ENCODE measurements at regions not wholly inside any gene's neighbourhood (a gene's known extent, or its start where the extent isn't known, plus 50 kb on each side); places are given as distances from the start of the nearest gene placed in this dataset.

DNA sequence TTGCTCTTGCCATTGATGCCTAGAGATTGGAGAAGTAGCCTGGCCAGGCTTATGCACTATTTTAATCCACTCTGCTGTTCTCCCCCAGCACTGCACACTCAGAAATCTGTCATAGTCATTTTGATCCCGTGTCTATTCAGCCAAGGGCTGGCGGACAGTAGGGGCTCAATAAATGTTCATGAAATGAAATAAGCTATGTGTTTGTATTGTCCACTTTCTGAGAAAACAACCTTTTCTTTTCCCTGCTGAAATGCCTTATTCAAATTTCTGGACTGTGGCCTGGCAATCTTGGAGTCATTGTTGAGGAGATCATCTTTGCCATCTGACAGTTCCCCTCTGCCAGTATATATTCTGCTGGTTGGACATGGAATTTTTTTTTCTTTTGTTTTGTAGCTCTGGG lies 550.4 kb upstream of the MAP3K7 start:
- no peak overlapping the region for H3K27ac ChIP-seq
- DNase-seq (ENCODE audit: low spot score), result no peak
- no peak overlapping the region for H3K4me3 ChIP-seq
- TF ChIP-seq, protein P1, sequence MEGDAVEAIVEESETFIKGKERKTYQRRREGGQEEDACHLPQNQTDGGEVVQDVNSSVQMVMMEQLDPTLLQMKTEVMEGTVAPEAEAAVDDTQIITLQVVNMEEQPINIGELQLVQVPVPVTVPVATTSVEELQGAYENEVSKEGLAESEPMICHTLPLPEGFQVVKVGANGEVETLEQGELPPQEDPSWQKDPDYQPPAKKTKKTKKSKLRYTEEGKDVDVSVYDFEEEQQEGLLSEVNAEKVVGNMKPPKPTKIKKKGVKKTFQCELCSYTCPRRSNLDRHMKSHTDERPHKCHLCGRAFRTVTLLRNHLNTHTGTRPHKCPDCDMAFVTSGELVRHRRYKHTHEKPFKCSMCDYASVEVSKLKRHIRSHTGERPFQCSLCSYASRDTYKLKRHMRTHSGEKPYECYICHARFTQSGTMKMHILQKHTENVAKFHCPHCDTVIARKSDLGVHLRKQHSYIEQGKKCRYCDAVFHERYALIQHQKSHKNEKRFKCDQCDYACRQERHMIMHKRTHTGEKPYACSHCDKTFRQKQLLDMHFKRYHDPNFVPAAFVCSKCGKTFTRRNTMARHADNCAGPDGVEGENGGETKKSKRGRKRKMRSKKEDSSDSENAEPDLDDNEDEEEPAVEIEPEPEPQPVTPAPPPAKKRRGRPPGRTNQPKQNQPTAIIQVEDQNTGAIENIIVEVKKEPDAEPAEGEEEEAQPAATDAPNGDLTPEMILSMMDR (IDR thresholded peaks at IDR 0.05), result no peak

DNA sequence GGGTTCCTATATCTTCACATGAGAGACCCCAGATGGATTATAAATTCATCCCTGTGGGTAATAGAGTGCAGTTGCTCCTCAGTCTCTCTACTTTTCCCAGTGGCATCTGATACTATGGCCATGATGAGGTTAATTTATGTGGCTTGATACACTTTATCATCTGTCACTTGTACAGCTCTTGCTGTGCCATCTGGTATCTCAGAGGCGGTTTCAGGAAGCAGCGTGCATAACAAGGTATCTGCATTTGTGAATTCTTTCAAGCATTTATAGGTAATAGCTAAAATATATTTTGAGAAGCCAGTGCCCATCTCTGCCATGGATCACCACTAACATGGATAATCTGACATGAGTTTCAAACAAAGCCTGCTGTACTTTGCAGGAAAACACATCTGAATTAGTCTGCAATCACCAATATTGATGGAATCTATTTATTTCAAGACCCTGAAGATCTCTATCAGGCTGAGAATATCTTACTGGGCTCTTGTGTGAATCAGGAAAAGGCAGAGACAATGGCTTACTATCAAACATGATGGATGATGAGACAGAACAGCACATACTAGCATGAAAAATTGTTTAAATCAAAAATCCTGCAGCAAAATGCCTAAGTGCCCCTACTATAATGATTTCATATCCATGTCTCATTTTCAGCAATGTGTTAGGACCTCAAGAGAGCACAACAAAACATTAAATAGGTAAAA lies 548.7 kb upstream of the MAP3K7 start:
- Histone ChIP-seq H3K27ac (no peak overlapping the region), H3K4me3 (no peak overlapping the region)
- no peak for DNase-seq (ENCODE audit: low spot score)
- TF ChIP-seq, protein P1 (IDR thresholded peaks at IDR 0.05), result no peak

DNA sequence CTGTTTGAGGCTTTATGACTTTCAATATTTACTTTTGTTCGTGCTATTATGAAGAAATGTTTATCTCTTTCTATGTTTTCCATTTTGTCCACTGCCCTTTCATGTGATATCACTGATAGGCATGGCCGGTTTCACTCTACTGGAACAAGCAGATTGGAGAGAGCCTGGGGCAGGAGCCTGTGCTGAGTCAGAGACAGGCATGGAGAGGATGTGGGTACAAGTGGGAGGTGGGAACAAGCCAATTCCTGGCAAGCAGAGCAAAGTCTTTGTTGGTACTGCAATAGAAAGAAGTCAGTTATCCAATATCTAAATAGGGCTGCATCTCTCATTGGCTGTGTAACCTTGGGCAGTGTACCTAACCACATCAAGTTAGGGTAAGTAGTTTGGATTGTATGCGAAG lies 545.6 kb upstream of the MAP3K7 start:
- TF ChIP-seq, protein P1 (IDR thresholded peaks at IDR 0.05), result no peak

DNA sequence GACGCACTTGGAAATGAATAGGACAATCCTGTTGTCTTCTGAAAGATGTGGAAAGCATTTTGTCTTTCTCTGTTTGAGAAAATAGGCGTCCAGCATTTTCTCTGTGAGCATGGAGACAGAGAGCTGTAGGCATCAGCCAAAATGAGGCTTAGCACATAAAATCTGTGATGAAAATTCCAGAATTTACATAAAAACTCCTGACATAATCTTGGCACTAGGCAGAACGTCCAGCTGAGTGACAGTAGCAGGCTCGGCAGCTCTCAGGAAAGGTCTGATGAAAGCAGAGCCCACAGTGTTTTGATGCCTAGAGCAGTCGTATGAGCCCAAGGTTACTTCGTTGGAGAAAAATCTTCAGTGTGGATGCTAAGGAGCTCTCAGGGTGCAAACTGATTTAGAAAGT lies 543.3 kb upstream of the MAP3K7 start:
- TF ChIP-seq, protein P1 (IDR thresholded peaks at IDR 0.05), result no peak
- no peak for DNase-seq (ENCODE audit: low spot score)
- Histone ChIP-seq H3K4me3 (no peak overlapping the region), H3K27ac (no peak overlapping the region)

More for the DNA sequence above, 545.6 kb upstream of the MAP3K7 start:
- H3K4me3 ChIP-seq, result no peak overlapping the region
- no peak for DNase-seq (ENCODE audit: low spot score)
- no peak overlapping the region for H3K27ac ChIP-seq

DNA sequence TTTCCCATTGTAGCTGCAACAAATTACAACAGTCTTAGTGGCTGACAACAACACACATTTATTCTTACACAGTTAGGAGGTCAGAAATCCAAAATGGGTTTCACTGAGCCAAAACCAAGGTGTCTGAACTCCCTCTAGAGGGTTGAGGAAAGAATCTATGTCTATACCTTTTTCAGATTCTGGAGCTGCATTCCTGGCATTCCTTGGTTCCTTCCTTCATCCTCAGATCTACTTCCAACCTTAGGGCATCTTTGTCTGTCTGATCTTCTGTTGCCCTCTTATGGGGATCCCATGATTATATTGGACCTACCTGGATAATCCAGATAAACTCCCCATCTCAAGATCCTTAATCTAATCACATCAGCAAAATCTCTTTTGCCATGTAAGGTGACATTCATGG lies 540.9 kb upstream of the MAP3K7 start:
- TF ChIP-seq, protein P1 (IDR thresholded peaks at IDR 0.05), result no peak
- Histone ChIP-seq H3K27ac (no peak overlapping the region), H3K4me3 (no peak overlapping the region)
- DNase-seq (ENCODE audit: low spot score), result no peak

DNA sequence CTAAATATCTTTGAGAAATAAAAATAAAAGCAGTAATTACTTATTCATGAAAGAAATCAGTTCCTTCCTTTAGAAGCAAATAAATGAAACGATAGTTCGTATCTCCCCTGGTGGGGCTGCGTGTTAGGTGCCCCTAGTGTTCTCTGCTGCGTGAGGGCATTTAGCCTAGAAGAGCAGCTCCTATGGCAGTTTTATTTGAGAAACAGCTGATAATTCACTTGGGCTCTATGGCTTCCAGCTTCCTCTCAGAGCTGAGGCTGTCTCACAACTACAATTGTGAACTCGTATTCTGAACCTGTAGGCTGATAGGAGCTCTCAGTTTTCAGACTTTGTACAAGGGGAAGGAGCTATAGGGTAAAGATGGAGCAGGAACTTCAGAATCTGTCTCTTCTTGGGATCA lies 540.0 kb upstream of the MAP3K7 start:
- TF ChIP-seq, protein P1 (IDR thresholded peaks at IDR 0.05), result no peak
- no peak overlapping the region for H3K27ac ChIP-seq
- H3K4me3 ChIP-seq, result no peak overlapping the region
- no peak for DNase-seq (ENCODE audit: low spot score)

DNA sequence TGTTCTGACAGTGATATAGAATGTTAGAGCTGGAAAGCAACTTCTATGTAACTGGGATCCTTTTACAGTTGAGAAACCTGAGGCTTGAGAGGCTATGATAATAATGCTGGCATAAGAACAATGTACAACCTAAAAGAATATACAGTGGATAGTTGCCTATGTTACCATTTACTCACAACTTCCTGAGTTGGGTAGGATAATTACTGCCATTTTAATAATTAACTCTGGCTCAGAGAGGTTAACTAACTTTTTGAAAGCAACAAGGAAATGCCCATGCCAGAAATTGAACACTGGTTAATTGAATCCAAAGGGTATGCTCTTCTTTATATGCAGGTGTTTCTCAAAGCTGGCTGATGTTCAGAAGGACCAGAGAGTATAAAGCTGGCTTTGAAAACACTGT lies 530.7 kb upstream of the MAP3K7 start:
- no peak overlapping the region for H3K27ac ChIP-seq
- no peak overlapping the region for H3K4me3 ChIP-seq
- TF ChIP-seq, protein P1 (IDR thresholded peaks at IDR 0.05), result no peak
- no peak for DNase-seq (ENCODE audit: low spot score)
